AG04449 (cell line): ENCODE measurements at regions not wholly inside any gene's neighbourhood (a gene's known extent, or its start where the extent isn't known, plus 50 kb on each side); places are given as distances from the start of the nearest gene placed in this dataset.
"Not testable (repeated sequence)": the region's sequence is repeated elsewhere in the genome, so short reads cannot be mapped to it uniquely, and the experiment has no call there.

Source experiments
- CTCF ChIA-PET: fragments of 350-600 bp; formaldehyde crosslinking; extraction: SDS; loops from one replicate; lab custom pipeline; 2021; ENCODE audit warnings: antibody characterized with exemption; lab: Yijun Ruan, JAX
- POLR2A ChIA-PET: fragments of 400-600, 350-600 bp; formaldehyde crosslinking; extraction: SDS; loops from one replicate; lab custom pipeline; 2020; ENCODE audit warnings: antibody characterized with exemption, inconsistent platforms; lab: Yijun Ruan, JAX
- DNase-seq: peaks from one replicate; pipeline ENCODE4 v3.0.0-alpha.2; 2010; ENCODE audit warnings: low read depth, low spot score
- H3K4me3 ChIP-seq: 2 replicates; pipeline ENCODE4 v1.5.1; 2011; ENCODE audit warnings: low read depth, mild to moderate bottlenecking, control low read depth, low read length
- CTCF ChIP-seq: IDR thresholded peaks from one replicate; pipeline ENCODE4 v1.5.1; 2011; ENCODE audit warnings: mild to moderate bottlenecking, moderate library complexity, low read length, control low read depth, inconsistent platforms; ENCODE audit not compliant: insufficient read depth; ENCODE audit errors: missing control alignments

GRCh38 chr16:59540621-59541020, 806.5 kb upstream of the GOT2 start:
- DNase-seq: no peak
- CTCF ChIA-PET: no interaction called here
- no peak for TF ChIP-seq CTCF

GRCh38 chr16:59535298-59535697, 801.2 kb upstream of the GOT2 start:
- CTCF ChIA-PET: no interaction called here
- no peak for TF ChIP-seq CTCF
- no peak overlapping the region for H3K4me3 ChIP-seq
- POLR2A ChIA-PET: no interaction called here
- DNase-seq: no peak

More at GRCh38 chr16:59540621-59541020, 806.5 kb upstream of the GOT2 start:
- POLR2A ChIA-PET: no interaction called here
- H3K4me3 ChIP-seq: no peak overlapping the region

- POLR2A ChIA-PET: no interaction called here
- H3K4me3 ChIP-seq: no peak overlapping the region
- DNase-seq: peak; percentile 74
- TF ChIP-seq CTCF: no peak
- CTCF ChIA-PET: no interaction called here
These were observed 793.3 kb upstream of the GOT2 start for GRCh38 chr16:59527206-59527997.

GRCh38 chr16:59522826-59523225, 788.7 kb upstream of the GOT2 start:
- ChIA-PET POLR2A (no interaction called here), CTCF (no interaction called here)
- DNase-seq: no peak
- H3K4me3 ChIP-seq: no peak overlapping the region
- no peak for TF ChIP-seq CTCF

- CTCF ChIA-PET, DNase-seq: not testable (repeated sequence)
These were observed 784.6 kb upstream of the GOT2 start for GRCh38 chr16:59518721-59519120.

GRCh38 chr16:59514651-59515050, 780.5 kb upstream of the GOT2 start:
- ChIA-PET POLR2A (no interaction called here), CTCF (no interaction called here)
- DNase-seq: no peak
- no peak overlapping the region for H3K4me3 ChIP-seq
- TF ChIP-seq CTCF: no peak

More at GRCh38 chr16:59518721-59519120, 784.6 kb upstream of the GOT2 start:
- POLR2A ChIA-PET, H3K4me3 ChIP-seq: not testable (repeated sequence)

GRCh38 chr16:59510008-59510424, 775.9 kb upstream of the GOT2 start:
- no peak overlapping the region for H3K4me3 ChIP-seq
- DNase-seq: no peak
- TF ChIP-seq CTCF: no peak
- ChIA-PET POLR2A (no interaction called here), CTCF (no interaction called here)
